ENCODE measurements at regions not wholly inside any gene's neighbourhood (a gene's known extent, or its start where the extent isn't known, plus 50 kb on each side); places are given as distances from the start of the nearest gene placed in this dataset.

DNA sequence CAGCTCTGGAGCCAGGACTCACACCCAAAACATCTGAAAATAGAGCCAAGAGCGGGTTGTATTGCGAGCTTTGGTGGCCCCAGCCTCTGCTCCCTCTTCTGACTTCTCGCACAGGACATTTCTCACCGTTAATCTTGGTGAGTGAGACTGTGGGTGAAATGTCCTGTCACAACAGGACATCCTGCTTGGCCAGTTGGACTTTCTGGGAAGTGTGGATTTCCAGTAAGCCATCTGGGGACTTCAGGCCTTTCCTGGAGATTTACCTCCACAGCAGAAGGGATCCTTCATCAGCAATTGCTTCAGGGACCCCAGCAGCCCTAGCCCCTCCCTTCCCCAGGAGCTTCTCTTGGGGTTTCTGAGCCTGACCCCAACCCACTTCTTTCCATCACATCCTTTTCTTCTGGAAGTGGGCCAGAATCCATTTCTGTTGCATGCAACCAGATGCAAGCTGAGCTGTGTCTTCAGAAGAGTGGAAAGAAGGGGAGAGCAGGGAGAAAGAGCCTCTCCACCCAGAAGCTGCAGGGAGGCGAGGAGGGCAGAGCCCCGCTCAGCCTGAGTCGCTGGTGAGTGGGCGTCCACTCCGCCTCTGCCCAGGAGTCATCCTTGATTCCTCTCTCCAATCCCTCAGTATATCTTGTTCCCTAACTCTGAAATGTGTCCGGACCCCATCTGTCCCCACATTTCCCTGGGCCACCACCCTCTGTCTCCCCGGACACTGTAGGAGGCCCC, 50.3 kb upstream of the GADD45G start:
- no peak for DNase-seq

DNA sequence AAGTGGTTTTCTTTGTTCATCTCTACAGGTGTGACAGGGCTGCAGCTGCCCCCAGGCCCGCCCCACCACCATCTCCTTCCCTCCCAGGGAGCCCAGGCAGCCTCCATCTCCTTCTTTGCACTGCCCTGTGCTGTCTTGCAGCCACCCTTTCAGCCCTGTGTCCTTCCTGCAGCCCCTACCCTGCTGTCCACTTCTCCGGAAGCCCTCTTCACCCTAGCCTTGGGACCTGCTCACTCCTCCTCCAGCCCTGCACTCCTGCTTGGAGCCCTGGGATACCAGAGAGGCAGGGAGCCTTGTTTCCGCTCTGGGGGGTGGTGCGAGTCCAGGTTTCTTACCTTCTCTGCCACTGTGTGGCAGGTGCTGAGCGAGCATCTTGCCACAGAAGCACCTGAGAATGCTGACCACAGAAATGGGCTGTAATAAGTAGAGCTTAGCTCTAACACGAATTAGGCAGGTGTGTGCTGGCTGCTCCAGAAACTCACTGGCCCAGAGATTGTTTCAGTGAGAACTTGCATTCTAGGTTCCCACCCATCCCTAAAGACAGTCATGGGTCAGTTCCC, 51.3 kb upstream of the GADD45G start:
- DNase-seq = no peak

DNA sequence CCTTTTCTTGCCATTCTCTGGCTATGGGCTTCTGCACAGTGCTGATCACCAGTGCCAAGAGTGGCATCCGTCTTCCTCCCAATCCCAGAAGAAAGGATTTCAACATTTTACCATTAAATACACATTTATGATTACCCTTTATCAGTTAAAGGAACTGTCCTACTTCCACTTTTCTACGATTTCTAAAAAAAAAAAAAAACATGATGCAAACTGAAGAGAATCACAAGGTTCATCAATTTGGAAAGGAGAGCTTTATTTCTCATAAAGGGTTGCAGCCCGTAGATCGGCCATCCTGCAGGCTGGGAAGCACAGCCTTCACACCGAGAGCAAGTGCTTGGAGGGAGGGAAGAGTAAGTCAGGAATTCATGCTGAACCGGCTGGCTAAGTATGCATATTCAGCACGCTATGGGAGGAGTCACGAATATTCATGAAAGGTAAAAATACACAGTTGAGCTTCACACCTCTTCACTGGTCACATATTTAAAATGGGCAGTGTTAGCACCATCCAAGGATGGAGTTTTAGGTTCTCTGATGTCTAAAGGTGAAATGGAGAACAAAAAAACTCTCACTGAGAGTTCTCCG, 52.5 kb upstream of the SEMA4D start:
- DNase-seq = no peak

GRCh38 chr9:89549031-89549644, 51.2 kb upstream of the SEMA4D start:
- peak; percentile 85 for DNase-seq

DNA sequence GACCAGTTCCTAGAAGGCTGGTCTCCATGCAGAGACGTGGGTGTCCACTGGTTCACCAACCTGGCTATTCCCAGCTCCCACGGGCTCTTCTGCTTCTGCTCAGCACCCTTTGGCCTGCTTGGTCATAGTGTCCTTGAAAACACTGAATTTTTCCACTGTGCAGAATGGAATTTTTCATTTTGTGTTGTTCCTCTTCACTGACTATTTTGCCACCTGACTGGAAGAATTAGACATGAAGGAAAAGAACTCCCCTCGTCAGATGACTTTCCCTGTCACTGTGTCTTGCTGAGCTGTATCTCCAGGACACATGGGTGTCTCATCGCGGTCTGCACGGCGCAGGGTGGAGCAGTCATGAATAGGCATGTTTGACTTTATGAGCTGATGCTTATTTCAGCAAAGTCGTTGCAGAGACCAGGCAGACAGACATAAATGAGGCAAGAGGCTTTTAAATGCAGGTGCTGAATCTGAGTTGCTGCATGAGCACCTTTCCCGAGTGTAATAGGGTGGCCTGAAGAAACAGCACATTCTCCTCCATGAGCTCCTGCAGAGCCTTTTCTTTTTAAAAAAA, 50.2 kb upstream of the SEMA4D start:
- no peak for DNase-seq

All from CD4-positive, alpha-beta T cell treated with Interleukin-17A for 1 hour (primary cell).